22Rv1 (cell line): ENCODE measurements at regions not wholly inside any gene's neighbourhood (a gene's known extent, or its start where the extent isn't known, plus 50 kb on each side); places are given as distances from the start of the nearest gene placed in this dataset.
"Not testable (repeated sequence)": the region's sequence is repeated elsewhere in the genome, so short reads cannot be mapped to it uniquely, and the experiment has no call there.

ENCODE experiments used
- ZFX ChIP-seq: fragments of 450-650 bp; IDR thresholded peaks from 2 replicates; pipeline ENCODE4 v1.6.1; 2017; ENCODE audit warnings: antibody characterized with exemption, borderline replicate concordance
- TF ChIP-seq, protein P1 (sequence below): fragments of 450-650 bp; IDR thresholded peaks from 2 replicates; pipeline ENCODE4 v1.5.1; 2017; ENCODE audit warnings: mild to moderate bottlenecking

DNA sequence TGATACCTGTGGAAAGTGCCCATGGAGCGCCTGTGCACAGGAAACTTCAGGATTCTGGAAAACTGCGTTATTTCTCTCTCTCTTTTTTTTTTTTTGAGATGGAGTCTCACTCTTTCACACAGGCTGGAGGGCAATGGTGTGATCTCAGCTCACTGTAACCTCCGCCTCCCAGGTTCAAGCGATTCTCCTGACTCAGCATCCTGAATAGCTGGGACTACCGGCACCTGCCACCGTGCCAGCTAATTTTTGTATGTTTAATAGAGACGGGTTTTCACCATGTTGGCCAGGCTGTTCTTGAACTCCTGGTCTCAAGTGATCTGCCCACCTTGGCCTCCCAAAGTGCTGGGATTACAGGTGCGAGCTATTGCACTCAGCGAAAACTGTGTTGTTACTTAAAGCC is 68.9 kb upstream of the PODXL start:
- TF ChIP-seq, protein P1, sequence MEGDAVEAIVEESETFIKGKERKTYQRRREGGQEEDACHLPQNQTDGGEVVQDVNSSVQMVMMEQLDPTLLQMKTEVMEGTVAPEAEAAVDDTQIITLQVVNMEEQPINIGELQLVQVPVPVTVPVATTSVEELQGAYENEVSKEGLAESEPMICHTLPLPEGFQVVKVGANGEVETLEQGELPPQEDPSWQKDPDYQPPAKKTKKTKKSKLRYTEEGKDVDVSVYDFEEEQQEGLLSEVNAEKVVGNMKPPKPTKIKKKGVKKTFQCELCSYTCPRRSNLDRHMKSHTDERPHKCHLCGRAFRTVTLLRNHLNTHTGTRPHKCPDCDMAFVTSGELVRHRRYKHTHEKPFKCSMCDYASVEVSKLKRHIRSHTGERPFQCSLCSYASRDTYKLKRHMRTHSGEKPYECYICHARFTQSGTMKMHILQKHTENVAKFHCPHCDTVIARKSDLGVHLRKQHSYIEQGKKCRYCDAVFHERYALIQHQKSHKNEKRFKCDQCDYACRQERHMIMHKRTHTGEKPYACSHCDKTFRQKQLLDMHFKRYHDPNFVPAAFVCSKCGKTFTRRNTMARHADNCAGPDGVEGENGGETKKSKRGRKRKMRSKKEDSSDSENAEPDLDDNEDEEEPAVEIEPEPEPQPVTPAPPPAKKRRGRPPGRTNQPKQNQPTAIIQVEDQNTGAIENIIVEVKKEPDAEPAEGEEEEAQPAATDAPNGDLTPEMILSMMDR = not testable (repeated sequence)
- not testable (repeated sequence) for TF ChIP-seq ZFX
